ENCODE measurements at regions not wholly inside any gene's neighbourhood (a gene's known extent, or its start where the extent isn't known, plus 50 kb on each side); places are given as distances from the start of the nearest gene placed in this dataset.

GRCh38 chr3:84439476-84439875, 519.3 kb upstream of the CADM2 start:
- DNase-seq (ENCODE audit: low spot score) = no peak

DNA sequence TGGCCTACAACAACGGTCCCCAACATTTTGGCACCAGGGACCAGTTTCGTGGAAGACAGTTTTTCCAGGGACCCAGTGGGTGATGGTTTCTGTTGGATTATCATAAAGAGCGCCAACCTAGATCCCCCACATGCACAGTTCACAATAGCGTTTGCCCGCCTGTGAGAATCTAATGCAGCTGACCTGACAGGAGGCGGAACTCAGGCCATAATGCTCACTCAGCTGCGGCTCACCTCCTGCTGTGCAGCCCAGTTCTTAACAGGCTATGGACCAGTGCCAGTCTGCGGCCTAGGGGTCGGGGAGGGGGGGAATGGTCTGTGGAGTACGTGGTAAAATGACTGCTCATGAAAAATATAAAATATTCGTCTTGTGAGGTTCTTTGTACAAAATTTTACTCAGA, 518.5 kb upstream of the CADM2 start:
- DNase-seq (ENCODE audit: low spot score) = no peak

DNA sequence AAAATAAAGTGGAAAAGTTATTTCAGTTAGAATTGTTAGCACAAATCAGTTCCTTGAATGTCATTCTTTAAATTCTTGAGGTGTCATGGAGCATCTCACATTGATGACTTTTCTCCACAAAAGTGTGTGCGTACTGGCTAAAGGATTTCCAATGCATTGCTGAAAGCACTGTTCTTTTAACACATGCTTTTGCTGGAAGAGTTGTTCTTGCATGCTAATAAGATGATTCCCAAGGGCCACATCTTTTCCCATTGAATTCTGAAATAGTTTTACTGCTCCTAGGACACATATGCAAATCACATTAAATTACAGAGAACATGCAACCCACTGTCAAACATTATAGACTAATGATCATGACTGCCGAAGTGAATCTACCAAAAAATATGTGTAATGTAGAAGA, 516.3 kb upstream of the CADM2 start:
- no peak for DNase-seq (ENCODE audit: low spot score)

- DNase-seq (ENCODE audit: low spot score) = no peak
These were observed 513.9 kb upstream of the CADM2 start for GRCh38 chr3:84444726-84445521.

GRCh38 chr3:84487296-84487695, 471.5 kb upstream of the CADM2 start:
- no peak for DNase-seq (ENCODE audit: low spot score)

- no peak for DNase-seq (ENCODE audit: low spot score)
These were observed 454.0 kb upstream of the CADM2 start for GRCh38 chr3:84504761-84505160.

- no peak for DNase-seq (ENCODE audit: low spot score)
These were observed 448.8 kb upstream of the CADM2 start for GRCh38 chr3:84510007-84510406.

GRCh38 chr3:84522893-84523292, 435.9 kb upstream of the CADM2 start:
- DNase-seq (ENCODE audit: low spot score) = no peak

DNA sequence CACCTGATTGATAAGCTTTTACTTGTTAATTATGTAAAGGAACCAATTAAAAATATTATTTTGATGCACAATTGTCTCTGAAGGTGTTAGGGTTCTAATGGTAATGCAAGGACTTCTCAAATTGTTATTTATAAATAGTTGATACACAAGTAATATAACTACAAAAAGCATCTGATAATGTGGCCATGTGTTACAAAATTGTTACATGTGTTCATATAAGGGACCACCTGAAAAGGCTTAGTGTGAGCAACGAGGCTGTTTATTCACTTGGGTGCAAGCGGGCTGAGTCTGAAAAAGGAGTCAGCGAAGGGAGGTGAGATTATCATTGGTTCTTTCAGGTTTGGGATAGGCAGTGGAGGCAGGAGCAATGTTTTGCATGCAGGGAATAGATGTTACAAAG, 421.9 kb upstream of the CADM2 start:
- DNase-seq (ENCODE audit: low spot score) = no peak

GRCh38 chr3:84538597-84538996, 420.2 kb upstream of the CADM2 start:
- no peak for DNase-seq (ENCODE audit: low spot score)

GRCh38 chr3:84547207-84547606, 411.6 kb upstream of the CADM2 start:
- DNase-seq (ENCODE audit: low spot score) = no peak

DNA sequence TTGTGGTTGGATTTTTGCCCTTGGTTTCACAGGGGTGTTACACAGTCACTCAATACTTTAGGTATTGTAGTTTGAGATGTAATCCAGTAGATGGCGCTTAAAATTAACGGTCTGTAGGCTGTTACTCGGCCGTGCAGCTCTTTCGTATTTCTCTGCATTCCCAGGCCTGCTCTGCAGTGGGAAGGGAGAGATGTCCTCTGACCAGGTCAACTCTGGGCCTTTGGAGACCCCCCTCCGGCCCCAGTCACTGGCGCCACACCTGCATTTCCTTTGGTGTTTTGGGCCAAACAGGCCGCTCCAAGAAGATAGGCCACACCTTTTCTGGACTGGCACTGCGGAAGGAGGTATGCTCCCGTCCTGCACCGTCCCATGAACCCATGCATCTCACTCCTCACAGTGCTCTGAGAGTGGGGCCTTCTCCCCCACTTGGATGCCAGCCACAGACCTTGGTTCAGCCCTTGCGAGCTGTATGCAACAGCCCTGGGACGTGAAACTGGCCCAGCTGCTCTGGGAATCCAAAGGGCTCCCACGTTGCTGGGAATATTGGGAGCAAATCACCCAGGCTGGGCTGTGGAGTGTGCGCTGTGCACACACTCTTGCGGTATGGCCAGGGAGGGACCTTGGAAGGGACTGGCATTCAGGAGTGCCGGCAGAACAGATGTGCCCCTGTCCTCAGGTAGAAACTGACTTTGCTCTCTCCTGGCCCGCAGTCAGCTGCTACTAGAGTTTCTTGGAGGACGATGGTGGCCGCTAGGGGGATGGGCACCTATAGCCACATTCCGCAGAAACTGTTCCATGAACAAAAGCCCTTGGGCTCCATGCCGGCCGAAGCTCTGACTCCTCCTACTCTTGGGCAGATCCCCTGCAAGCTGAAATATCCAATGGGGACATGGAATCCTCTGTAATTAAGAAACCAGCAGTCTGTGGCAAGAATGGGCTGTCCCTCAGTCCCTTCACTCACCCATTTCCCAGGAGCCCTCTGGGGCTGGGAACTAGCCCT, 410.5 kb upstream of the CADM2 start:
- peak; percentile 68 for DNase-seq (ENCODE audit: low spot score)

GRCh38 chr3:84555629-84556028, 403.2 kb upstream of the CADM2 start:
- no peak for DNase-seq (ENCODE audit: low spot score)

- DNase-seq (ENCODE audit: low spot score) = no peak
These were observed 392.5 kb upstream of the CADM2 start for GRCh38 chr3:84566256-84566655.

DNA sequence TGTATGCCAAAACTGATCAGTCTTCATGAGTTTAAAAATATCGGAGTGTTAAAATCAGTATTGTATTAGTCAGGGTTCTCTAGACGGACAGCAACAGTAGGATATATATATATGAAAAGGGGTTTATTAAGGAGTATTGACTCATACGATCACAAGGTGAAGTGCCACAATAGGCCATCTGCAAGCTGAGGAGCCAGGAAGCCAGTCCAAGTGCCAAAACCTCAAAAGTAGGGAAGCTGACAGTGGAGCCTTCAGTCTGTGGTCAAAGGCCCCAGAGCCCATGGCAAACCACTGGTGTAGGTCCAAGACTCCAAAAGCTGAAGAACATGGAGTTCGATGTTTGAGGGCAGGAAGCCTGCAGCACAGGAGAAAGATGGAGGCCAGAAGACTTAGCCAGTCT, 391.0 kb upstream of the CADM2 start:
- no peak for DNase-seq (ENCODE audit: low spot score)

DNA sequence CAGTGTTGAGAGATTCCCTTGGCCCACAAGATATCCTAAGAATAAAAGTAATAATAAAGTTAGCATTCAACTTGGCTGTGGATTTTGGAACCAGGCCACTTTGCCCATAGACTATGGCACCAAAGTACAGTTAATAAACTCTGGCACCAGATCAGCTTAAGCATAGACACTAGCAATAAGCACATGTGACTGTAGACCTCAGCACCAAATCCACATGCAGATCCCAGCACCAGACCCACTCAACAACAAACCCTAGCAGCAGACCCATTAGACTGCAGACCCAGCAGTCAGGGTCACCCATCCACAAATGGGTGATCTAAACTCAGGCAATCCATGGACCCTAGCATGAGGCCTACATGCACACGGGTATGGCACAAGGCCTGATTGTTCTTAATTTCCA, 384.8 kb upstream of the CADM2 start:
- no peak for DNase-seq (ENCODE audit: low spot score)

GRCh38 chr3:84586427-84586826, 372.4 kb upstream of the CADM2 start:
- no peak for DNase-seq (ENCODE audit: low spot score)

DNA sequence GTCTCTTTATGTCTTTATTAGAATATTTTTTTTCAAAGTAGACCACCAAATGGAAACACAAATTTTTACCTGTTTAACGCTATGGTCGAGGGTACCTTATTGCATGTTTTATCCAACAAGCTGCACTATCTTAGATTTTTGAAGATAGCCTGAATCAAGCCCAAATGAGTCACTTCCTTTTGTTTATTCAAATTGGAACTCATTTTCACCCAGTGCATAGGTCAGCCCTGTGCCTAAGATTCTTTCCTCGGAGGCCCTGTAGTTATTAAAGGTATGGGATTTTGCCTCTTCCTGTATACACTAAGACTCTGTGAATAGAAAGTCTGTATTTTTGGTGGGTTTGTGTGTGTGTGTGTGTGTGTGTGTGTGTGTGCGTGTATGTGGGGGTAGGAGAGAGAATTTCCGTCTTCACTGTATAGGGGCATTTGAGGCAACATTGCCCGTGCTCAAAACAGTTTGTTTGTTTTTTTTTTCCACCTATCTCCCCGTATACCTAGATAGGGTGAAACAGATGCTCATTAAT, 358.0 kb upstream of the CADM2 start:
- no peak for DNase-seq (ENCODE audit: low spot score)

GRCh38 chr3:84601303-84601702, 357.5 kb upstream of the CADM2 start:
- no peak for DNase-seq (ENCODE audit: low spot score)

GRCh38 chr3:84621823-84622222, 337.0 kb upstream of the CADM2 start:
- no peak for DNase-seq (ENCODE audit: low spot score)

DNA sequence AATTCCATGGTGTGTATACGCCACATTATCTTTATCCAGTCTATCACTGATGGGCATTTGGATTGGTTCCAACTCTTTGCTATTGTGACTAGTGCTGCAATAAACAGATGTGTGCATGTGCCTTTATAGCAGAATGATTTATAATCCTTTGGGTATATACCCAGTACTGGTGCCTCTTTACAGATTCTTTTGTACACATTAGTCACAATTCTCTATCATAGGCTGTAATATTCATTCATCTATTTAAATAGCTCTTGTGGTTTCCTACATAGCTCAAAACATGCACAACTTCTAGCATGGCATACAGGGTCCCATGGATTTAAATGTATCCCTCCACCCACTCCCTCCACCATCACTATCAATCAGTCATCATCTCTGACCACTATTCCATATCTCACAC, 324.1 kb upstream of the CADM2 start:
- no peak for DNase-seq (ENCODE audit: low spot score)

- no peak for DNase-seq (ENCODE audit: low spot score)
These were observed 321.5 kb upstream of the CADM2 start for GRCh38 chr3:84637272-84637671.

- no peak for DNase-seq (ENCODE audit: low spot score)
These were observed 292.3 kb upstream of the CADM2 start for GRCh38 chr3:84666468-84666867.

Data from D341Med (cell line).